Spleen (tissue), 7 donors: ENCODE measurements at regions not wholly inside any gene's neighbourhood (a gene's known extent, or its start where the extent isn't known, plus 50 kb on each side); places are given as distances from the start of the nearest gene placed in this dataset.

Experiments used
- POLR2A ChIP-seq, 3 donors: fragments of 450-650 bp; IDR thresholded peaks; one replicate each; pipeline ENCODE4 v1.5.1; 2017; ENCODE audit warnings: antibody characterized with exemption in 3 of 3, mild to moderate bottlenecking in 1 of 3
- POLR2AphosphoS5 ChIP-seq, 3 donors: sonication (generic); formaldehyde crosslinking; IDR thresholded peaks; one replicate each; pipeline ENCODE4 v1.5.1; 2017; ENCODE audit warnings: antibody characterized with exemption in 3 of 3
- TF ChIP-seq, protein P1 (sequence below), 11 experiments: fragments of 200-600 bp in 7 of 11; fragments of 450-650 bp in 4 of 11; sonication (generic) in 4 of 11; IDR thresholded peaks in 8 of 11; conservative IDR thresholded peaks in 3 of 11; 1 replicate in 7 of 11; 2 replicates in 4 of 11; pipeline versions ENCODE4 v1.4.0 to v1.8.0; 2016 to 2021; ENCODE audit warnings: antibody characterized with exemption in 11 of 11, inconsistent platforms in 4 of 11, mild to moderate bottlenecking in 1 of 11
- donor health status: DM: no; HTN: no; CAD: no; lungs with moderate emphysema.
- donor health status: DM: no; HTN: no; CAD: no.
- donor health status: DM: no; HTN: no; CAD: no.

- TF ChIP-seq POLR2A (IDR thresholded peaks at IDR 0.05) (no peak), POLR2AphosphoS5 (IDR thresholded peaks at IDR 0.05) (no peak)
- TF ChIP-seq, protein P1, sequence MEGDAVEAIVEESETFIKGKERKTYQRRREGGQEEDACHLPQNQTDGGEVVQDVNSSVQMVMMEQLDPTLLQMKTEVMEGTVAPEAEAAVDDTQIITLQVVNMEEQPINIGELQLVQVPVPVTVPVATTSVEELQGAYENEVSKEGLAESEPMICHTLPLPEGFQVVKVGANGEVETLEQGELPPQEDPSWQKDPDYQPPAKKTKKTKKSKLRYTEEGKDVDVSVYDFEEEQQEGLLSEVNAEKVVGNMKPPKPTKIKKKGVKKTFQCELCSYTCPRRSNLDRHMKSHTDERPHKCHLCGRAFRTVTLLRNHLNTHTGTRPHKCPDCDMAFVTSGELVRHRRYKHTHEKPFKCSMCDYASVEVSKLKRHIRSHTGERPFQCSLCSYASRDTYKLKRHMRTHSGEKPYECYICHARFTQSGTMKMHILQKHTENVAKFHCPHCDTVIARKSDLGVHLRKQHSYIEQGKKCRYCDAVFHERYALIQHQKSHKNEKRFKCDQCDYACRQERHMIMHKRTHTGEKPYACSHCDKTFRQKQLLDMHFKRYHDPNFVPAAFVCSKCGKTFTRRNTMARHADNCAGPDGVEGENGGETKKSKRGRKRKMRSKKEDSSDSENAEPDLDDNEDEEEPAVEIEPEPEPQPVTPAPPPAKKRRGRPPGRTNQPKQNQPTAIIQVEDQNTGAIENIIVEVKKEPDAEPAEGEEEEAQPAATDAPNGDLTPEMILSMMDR (IDR thresholded peaks at IDR 0.05 in 8 of 11, conservative IDR thresholded peaks at IDR 0.05 in 3 of 11): no peak
These were observed 918.1 kb upstream of the CDH8 start for GRCh38 chr16:62954144-62955032.
